ENCODE measurements at regions not wholly inside any gene's neighbourhood (a gene's known extent, or its start where the extent isn't known, plus 50 kb on each side); places are given as distances from the start of the nearest gene placed in this dataset.
"Not testable (repeated sequence)": the region's sequence is repeated elsewhere in the genome, so short reads cannot be mapped to it uniquely, and the experiment has no call there.

- no peak for DNase-seq
- Histone ChIP-seq H3K27me3 (ENCODE audit: control insufficient read depth, insufficient read depth, low read length) (no peaks in the 10 kb centered on the region), H3K36me3 (replicated peaks; ENCODE audit: control insufficient read depth, insufficient read depth, low read length) (no peaks in the 10 kb centered on the region), H3K4me3 (ENCODE audit: insufficient read depth, low read depth, low read length) (no peak overlapping the region)
Observed at GRCh38 chr12:90706036-90706435, 248.9 kb downstream of the CCER1 start.

GRCh38 chr12:90695415-90695814 is 259.6 kb downstream of the CCER1 start:
- H3K36me3 ChIP-seq (replicated peaks; ENCODE audit: control insufficient read depth, insufficient read depth, low read length) = no peaks in the 10 kb centered on the region
- no peak for DNase-seq
- no peak overlapping the region for H3K4me3 ChIP-seq (ENCODE audit: insufficient read depth, low read depth, low read length)
- no peaks in the 10 kb centered on the region for H3K27me3 ChIP-seq (ENCODE audit: control insufficient read depth, insufficient read depth, low read length)

- H3K27me3 ChIP-seq (ENCODE audit: control insufficient read depth, insufficient read depth, low read length) = no peaks in the 10 kb centered on the region
- no peak for DNase-seq
- no peaks in the 10 kb centered on the region for H3K36me3 ChIP-seq (replicated peaks; ENCODE audit: control insufficient read depth, insufficient read depth, low read length)
- H3K4me3 ChIP-seq (ENCODE audit: insufficient read depth, low read depth, low read length) = no peak overlapping the region
Observed at GRCh38 chr12:90690120-90690519, 264.9 kb downstream of the CCER1 start.

- not testable (repeated sequence) for DNase-seq; H3K4me3 ChIP-seq (ENCODE audit: insufficient read depth, low read depth, low read length); H3K36me3 ChIP-seq (replicated peaks; ENCODE audit: control insufficient read depth, insufficient read depth, low read length); H3K27me3 ChIP-seq (ENCODE audit: control insufficient read depth, insufficient read depth, low read length)
Observed at GRCh38 chr12:90687682-90688081, 267.3 kb downstream of the CCER1 start.

- Histone ChIP-seq H3K4me3 (ENCODE audit: insufficient read depth, low read depth, low read length) (no peak overlapping the region), H3K36me3 (replicated peaks; ENCODE audit: control insufficient read depth, insufficient read depth, low read length) (no peaks in the 10 kb centered on the region), H3K27me3 (ENCODE audit: control insufficient read depth, insufficient read depth, low read length) (no peaks in the 10 kb centered on the region)
- DNase-seq = no peak
Observed at GRCh38 chr12:90683871-90684270, 271.1 kb downstream of the CCER1 start.

GRCh38 chr12:90682398-90682797 is 272.6 kb downstream of the CCER1 start:
- no peak overlapping the region for H3K4me3 ChIP-seq (ENCODE audit: insufficient read depth, low read depth, low read length)
- H3K36me3 ChIP-seq (replicated peaks; ENCODE audit: control insufficient read depth, insufficient read depth, low read length) = no peaks in the 10 kb centered on the region
- no peak for DNase-seq
- H3K27me3 ChIP-seq (ENCODE audit: control insufficient read depth, insufficient read depth, low read length) = no peaks in the 10 kb centered on the region

- Histone ChIP-seq H3K36me3 (replicated peaks; ENCODE audit: control insufficient read depth, insufficient read depth, low read length) (no peaks in the 10 kb centered on the region), H3K4me3 (ENCODE audit: insufficient read depth, low read depth, low read length) (no peak overlapping the region), H3K27me3 (ENCODE audit: control insufficient read depth, insufficient read depth, low read length) (no peaks in the 10 kb centered on the region)
- DNase-seq = no peak
Observed at GRCh38 chr12:90679674-90680073, 275.3 kb downstream of the CCER1 start.

- Histone ChIP-seq H3K4me3 (ENCODE audit: insufficient read depth, low read depth, low read length) (no peak overlapping the region), H3K36me3 (replicated peaks; ENCODE audit: control insufficient read depth, insufficient read depth, low read length) (no peaks in the 10 kb centered on the region), H3K27me3 (ENCODE audit: control insufficient read depth, insufficient read depth, low read length) (no peaks in the 10 kb centered on the region)
- no peak for DNase-seq
Observed at GRCh38 chr12:90677552-90677951, 277.4 kb downstream of the CCER1 start.

GRCh38 chr12:90677055-90677454 is 277.9 kb downstream of the CCER1 start:
- H3K4me3 ChIP-seq (ENCODE audit: insufficient read depth, low read depth, low read length) = no peak overlapping the region
- DNase-seq = no peak
- H3K27me3 ChIP-seq (ENCODE audit: control insufficient read depth, insufficient read depth, low read length) = no peaks in the 10 kb centered on the region
- H3K36me3 ChIP-seq (replicated peaks; ENCODE audit: control insufficient read depth, insufficient read depth, low read length) = no peaks in the 10 kb centered on the region

GRCh38 chr12:90675106-90675505 is 279.9 kb downstream of the CCER1 start:
- no peaks in the 10 kb centered on the region for H3K36me3 ChIP-seq (replicated peaks; ENCODE audit: control insufficient read depth, insufficient read depth, low read length)
- no peak overlapping the region for H3K4me3 ChIP-seq (ENCODE audit: insufficient read depth, low read depth, low read length)
- H3K27me3 ChIP-seq (ENCODE audit: control insufficient read depth, insufficient read depth, low read length) = no peaks in the 10 kb centered on the region
- DNase-seq = no peak

- no peak overlapping the region for H3K4me3 ChIP-seq (ENCODE audit: insufficient read depth, low read depth, low read length)
- DNase-seq = no peak
- no peaks in the 10 kb centered on the region; the same call in 1 of the 2 replicates for H3K27me3 ChIP-seq (ENCODE audit: control insufficient read depth, insufficient read depth, low read length)
- H3K36me3 ChIP-seq (replicated peaks; ENCODE audit: control insufficient read depth, insufficient read depth, low read length) = no peaks in the 10 kb centered on the region
Observed at GRCh38 chr12:90672081-90672480, 282.9 kb downstream of the CCER1 start.

GRCh38 chr12:90663949-90664348 is 291.0 kb downstream of the CCER1 start:
- DNase-seq; H3K36me3 ChIP-seq (replicated peaks; ENCODE audit: control insufficient read depth, insufficient read depth, low read length); H3K4me3 ChIP-seq (ENCODE audit: insufficient read depth, low read depth, low read length); H3K27me3 ChIP-seq (ENCODE audit: control insufficient read depth, insufficient read depth, low read length): not testable (repeated sequence)

- no peak for DNase-seq
- Histone ChIP-seq H3K27me3 (ENCODE audit: control insufficient read depth, insufficient read depth, low read length) (no peaks in the 10 kb centered on the region), H3K36me3 (replicated peaks; ENCODE audit: control insufficient read depth, insufficient read depth, low read length) (no peaks in the 10 kb centered on the region), H3K4me3 (ENCODE audit: insufficient read depth, low read depth, low read length) (no peak overlapping the region)
Observed at GRCh38 chr12:90659060-90659459, 295.9 kb downstream of the CCER1 start.

GRCh38 chr12:90653040-90653439 is 301.9 kb downstream of the CCER1 start:
- Histone ChIP-seq H3K27me3 (ENCODE audit: control insufficient read depth, insufficient read depth, low read length) (no peaks in the 10 kb centered on the region), H3K4me3 (ENCODE audit: insufficient read depth, low read depth, low read length) (no peak overlapping the region), H3K36me3 (replicated peaks; ENCODE audit: control insufficient read depth, insufficient read depth, low read length) (no peaks in the 10 kb centered on the region)
- DNase-seq = no peak

- H3K4me3 ChIP-seq (ENCODE audit: insufficient read depth, low read depth, low read length) = no peak overlapping the region
- no peaks in the 10 kb centered on the region for H3K36me3 ChIP-seq (replicated peaks; ENCODE audit: control insufficient read depth, insufficient read depth, low read length)
- DNase-seq = no peak
- no peaks in the 10 kb centered on the region for H3K27me3 ChIP-seq (ENCODE audit: control insufficient read depth, insufficient read depth, low read length)
Observed at GRCh38 chr12:90652280-90652679, 302.7 kb downstream of the CCER1 start.

- Histone ChIP-seq H3K4me3 (ENCODE audit: insufficient read depth, low read depth, low read length) (no peak overlapping the region), H3K36me3 (replicated peaks; ENCODE audit: control insufficient read depth, insufficient read depth, low read length) (no peaks in the 10 kb centered on the region), H3K27me3 (ENCODE audit: control insufficient read depth, insufficient read depth, low read length) (no peaks in the 10 kb centered on the region)
- no peak for DNase-seq
Observed at GRCh38 chr12:90645181-90645580, 309.8 kb downstream of the CCER1 start.
